ENCODE measurements at regions not wholly inside any gene's neighbourhood (a gene's known extent, or its start where the extent isn't known, plus 50 kb on each side); places are given as distances from the start of the nearest gene placed in this dataset.

DNA sequence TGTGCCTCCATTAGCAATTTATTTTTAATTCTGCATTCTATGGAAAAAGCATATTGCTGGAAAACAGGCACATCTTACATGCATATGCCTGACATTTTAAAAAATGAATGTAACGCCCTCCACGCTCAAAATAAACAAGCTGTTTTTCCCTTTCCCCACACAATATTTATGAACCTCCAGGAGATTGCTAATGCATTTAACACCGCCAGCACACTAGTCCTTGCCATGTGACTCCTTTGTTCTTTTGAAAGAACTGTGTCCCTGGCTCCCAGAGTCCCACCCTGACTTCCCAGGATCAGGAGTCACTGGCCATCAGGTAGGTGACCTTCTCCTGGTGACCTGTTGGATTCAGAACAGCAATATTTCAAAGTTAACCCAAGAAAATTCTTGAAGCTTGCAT lies 571.2 kb upstream of the CFAP20DC start:
- DNase-seq = no peak
- Mint-ChIP-seq H3K9me3 (no peaks in the 10 kb centered on the region), H3K4me1 (ENCODE audit: low read depth in 2 of 2) (no peaks in the 10 kb centered on the region), H3K36me3 (ENCODE audit: insufficient read depth) (no peaks in the 10 kb centered on the region), H3K4me3 (no peak overlapping the region), H3K27me3 (peaks cover 0 to 15% of the 10 kb centered on the region in 2 donors), H3K27ac (no peak overlapping the region)
- no peak for ATAC-seq (replicated peaks)

DNA sequence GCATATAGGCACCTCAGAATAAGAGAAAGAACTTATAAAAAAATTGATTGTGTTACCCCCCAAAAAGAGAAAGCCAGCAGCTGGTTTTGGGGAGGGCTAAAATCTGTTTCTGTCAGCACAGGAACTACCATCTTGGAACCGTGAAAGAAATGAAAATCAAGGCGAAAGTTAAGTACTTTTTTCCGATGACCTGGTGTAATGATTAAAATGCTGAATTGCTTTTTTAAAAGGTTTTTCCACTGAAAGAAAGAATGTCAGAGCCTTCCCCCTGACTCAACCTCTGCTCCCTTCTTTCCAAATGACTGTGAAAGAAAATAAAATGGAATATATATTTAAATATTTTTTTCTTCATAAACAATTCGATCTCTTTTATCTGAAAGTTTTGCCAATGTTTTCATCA lies 570.5 kb upstream of the CFAP20DC start:
- peaks cover 0 to 21% of the 10 kb centered on the region in 2 donors for H3K27me3 Mint-ChIP-seq
- ATAC-seq (replicated peaks) (no peak), DNase-seq (no peak)
- H3K4me1 Mint-ChIP-seq (ENCODE audit: low read depth in 2 of 2) = no peaks in the 10 kb centered on the region
- no peaks in the 10 kb centered on the region for H3K36me3 Mint-ChIP-seq (ENCODE audit: insufficient read depth)
- no peaks in the 10 kb centered on the region for H3K9me3 Mint-ChIP-seq
- H3K27ac Mint-ChIP-seq = no peak overlapping the region
- H3K4me3 Mint-ChIP-seq = no peak overlapping the region

DNA sequence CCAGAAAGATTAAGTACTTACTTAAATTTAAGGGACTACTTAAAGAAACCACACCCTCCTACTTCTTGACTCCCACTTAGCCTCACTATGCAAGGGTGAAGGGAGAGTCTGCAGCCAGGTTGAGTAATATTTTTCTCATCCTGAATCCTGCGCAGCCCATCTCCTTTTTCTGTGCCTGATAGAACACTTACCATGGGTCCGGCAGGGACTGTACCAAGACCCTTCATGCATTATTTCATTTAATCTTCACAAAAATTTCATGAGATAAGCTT lies 562.6 kb upstream of the CFAP20DC start:
- Mint-ChIP-seq H3K9me3 (no peaks in the 10 kb centered on the region), H3K36me3 (ENCODE audit: insufficient read depth) (no peaks in the 10 kb centered on the region), H3K27ac (no peak overlapping the region), H3K4me1 (ENCODE audit: low read depth in 2 of 2) (no peaks in the 10 kb centered on the region), H3K27me3 (peaks cover 0 to 14% of the 10 kb centered on the region in 2 donors), H3K4me3 (no peak overlapping the region)
- no peak for DNase-seq
- ATAC-seq (replicated peaks) = no peak

DNA sequence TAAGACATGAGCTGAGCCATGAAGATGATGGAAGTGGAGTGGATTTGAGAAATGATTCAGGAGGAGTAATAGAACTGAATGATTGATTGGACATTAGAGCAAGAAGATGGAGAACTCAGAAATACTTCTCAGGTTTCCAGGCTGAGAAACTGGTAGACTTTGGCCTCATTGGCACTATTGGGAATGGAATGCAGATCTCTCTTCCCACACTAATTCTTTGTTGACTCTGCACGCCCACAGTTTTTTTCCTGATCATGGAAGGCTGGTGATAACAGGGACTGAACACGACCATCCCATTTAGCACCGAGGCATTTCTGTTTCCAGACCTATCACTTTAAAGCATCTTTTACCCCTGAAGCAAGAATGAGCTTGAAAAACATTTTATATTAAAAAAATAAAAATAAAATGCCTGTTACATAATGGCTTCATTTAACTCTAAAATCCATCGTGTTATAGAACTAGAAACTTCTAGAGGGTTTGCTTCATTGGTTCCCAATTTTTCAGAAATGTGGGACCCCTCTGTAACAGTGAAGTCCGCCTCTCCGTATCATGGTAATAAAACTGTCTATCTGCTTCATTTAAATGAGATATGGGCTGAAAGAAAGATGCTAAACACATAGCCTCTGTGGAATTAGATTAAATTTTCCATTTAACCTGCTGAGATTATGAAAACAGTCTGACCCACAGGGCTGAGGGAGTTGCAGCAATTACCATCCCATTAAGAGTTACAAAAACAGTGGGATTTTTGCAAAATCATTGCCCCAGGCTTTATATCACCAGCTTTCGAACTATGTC lies 562.0 kb upstream of the CFAP20DC start:
- Mint-ChIP-seq H3K27me3 (peaks cover 0 to 14% of the 10 kb centered on the region in 2 donors), H3K4me1 (ENCODE audit: low read depth in 2 of 2) (no peaks in the 10 kb centered on the region), H3K4me3 (no peak overlapping the region), H3K27ac (no peak overlapping the region), H3K36me3 (ENCODE audit: insufficient read depth) (no peaks in the 10 kb centered on the region), H3K9me3 (no peaks in the 10 kb centered on the region)
- ATAC-seq (replicated peaks) (no peak), DNase-seq (no peak)

DNA sequence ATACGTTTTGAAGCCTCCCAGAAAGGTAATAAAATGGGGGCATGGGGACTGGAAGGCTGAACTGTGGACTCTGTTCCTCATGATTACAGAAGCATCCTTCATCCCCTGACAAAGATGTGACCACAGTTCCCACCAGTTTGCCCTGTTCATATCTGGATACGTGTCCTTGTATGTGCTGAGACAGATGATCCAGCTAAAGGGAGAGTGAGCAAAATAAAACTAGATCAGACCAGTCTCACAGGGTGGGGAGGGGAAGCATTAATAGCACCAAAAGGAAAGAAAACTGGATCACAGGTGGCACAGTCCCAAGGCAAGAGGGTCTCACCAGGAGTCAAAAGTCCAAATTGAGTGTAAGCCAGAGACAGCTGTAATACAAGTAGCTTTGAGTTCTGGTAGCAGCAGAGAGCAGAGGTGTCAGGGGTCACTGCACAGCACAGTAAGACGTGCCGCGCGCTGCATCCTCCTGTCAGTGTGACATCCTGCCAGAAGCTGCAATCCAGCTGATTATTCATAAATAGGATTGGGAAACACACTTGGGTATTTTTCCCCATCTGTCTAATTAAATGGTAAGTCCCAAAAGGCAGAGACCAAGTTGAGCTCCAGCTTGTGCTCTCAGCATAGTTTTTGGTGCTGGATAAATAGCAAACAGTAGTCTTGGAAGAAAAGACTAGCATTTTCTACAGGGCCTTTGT lies 560.0 kb upstream of the CFAP20DC start:
- no peak for ATAC-seq (replicated peaks)
- Mint-ChIP-seq H3K9me3 (no peaks in the 10 kb centered on the region), H3K4me3 (no peak overlapping the region), H3K27me3 (no peaks in the 10 kb centered on the region), H3K27ac (no peak overlapping the region), H3K36me3 (ENCODE audit: insufficient read depth) (no peaks in the 10 kb centered on the region), H3K4me1 (ENCODE audit: low read depth in 2 of 2) (no peaks in the 10 kb centered on the region)
- DNase-seq = no peak

DNA sequence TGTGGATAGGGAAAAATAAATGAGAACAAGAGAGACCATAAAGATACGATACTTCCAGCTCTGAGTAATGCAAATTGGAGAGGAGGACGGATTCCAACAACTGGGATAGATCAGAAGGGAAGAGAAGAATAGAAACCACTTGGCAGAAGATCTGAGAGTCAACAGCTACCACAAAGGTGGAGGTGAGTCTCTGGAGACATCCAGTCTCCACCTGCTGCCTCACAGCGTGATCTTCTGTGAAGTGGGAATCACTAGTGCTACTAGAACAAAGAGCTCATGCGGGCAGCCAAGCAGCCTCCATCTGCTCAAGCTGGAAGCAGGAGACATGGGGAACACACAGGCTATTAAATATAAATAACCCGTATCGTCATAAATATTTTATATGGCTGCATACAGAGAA lies 558.5 kb upstream of the CFAP20DC start:
- H3K27ac Mint-ChIP-seq = no peak overlapping the region
- H3K27me3 Mint-ChIP-seq = no peaks in the 10 kb centered on the region
- H3K4me1 Mint-ChIP-seq (ENCODE audit: low read depth in 2 of 2) = no peaks in the 10 kb centered on the region
- H3K4me3 Mint-ChIP-seq = no peak overlapping the region
- no peak for DNase-seq
- no peaks in the 10 kb centered on the region for H3K9me3 Mint-ChIP-seq
- ATAC-seq (replicated peaks) = no peak
- H3K36me3 Mint-ChIP-seq (ENCODE audit: insufficient read depth) = no peaks in the 10 kb centered on the region

DNA sequence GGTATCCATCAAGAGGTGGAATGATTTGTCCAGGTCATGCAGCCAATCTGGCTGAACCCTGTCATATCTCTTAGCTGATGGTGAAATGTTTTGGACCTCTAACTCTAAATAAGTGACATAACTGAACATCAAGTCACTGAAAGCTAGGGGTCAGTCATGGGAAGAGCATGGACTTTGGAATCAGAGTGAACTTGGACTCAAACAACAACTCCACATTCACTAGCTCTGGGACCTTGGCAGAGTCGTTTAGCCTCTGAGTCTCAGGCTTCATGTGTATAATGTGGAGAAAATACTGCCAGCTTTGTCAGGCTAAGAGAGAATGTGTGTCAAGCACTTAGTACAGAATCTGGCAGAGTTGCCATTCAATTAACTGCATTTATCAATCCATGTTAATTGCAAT lies 557.8 kb upstream of the CFAP20DC start:
- Mint-ChIP-seq H3K9me3 (no peaks in the 10 kb centered on the region), H3K27me3 (no peaks in the 10 kb centered on the region), H3K4me1 (ENCODE audit: low read depth in 2 of 2) (no peaks in the 10 kb centered on the region), H3K27ac (no peak overlapping the region), H3K4me3 (no peak overlapping the region), H3K36me3 (ENCODE audit: insufficient read depth) (no peaks in the 10 kb centered on the region)
- DNase-seq (no peak), ATAC-seq (replicated peaks) (no peak)

DNA sequence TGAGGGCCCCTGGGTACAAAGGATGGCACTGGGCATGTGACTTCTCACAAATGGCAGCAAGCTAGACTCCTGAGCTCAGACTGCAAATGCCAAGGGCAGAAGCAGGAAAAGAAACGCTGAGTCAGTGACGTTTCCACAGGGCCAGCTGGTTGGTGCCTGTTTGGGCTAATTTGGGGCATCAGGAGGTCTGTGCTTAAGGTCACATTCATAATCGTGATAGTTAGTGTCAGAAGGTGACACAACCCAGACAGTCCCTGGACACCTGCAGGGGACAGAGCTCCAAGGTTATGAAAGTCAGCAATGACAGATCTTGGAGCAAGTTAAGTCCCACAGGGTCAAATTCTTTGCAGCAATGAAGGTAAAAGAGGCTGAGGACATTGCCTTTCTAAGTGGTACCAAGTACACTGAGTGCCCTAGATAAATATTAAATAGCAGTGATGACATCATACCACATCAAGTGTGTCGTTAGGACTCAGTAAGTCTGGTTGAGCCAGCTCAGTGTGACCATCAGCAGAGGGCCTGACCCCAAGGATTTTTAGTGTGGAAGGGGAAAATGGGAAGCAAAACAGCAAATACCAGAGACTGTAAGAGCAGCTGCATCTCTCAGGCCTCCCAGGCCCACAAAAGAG lies 556.9 kb upstream of the CFAP20DC start:
- ATAC-seq (replicated peaks) (no peak), DNase-seq (no peak)
- Mint-ChIP-seq H3K27ac (no peak overlapping the region), H3K9me3 (no peaks in the 10 kb centered on the region), H3K36me3 (ENCODE audit: insufficient read depth) (no peaks in the 10 kb centered on the region), H3K27me3 (no peaks in the 10 kb centered on the region), H3K4me1 (ENCODE audit: low read depth in 2 of 2) (no peaks in the 10 kb centered on the region), H3K4me3 (no peak overlapping the region)

DNA sequence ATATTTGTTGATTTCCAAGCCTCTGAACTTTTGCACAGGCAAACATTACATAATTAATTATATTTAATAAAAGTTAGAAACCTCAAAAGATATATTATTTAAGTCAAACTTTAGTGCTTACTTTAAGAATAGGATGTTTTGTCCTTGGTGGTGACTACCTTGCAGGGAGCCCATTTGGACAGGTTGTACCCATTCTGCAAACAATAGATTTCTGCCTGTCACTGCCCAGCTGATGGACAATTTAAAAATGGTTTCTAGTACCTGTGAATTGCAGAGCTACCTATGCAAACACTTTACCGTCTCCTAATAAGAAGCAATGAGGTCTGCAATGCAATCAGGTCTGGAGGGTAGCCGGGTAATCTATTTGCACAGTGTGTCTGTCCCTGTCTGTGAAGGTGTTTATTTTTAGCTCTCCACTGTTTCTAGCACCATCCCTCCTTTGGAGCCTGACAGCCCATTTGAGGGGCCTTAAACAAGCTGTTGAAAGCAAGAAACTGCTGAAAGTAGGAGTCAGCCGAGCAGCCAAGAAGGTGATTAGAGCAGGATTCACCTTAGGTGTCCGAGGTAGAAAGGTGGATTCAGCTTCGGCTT lies 556.2 kb upstream of the CFAP20DC start:
- no peaks in the 10 kb centered on the region for H3K36me3 Mint-ChIP-seq (ENCODE audit: insufficient read depth)
- no peaks in the 10 kb centered on the region for H3K9me3 Mint-ChIP-seq
- no peak overlapping the region for H3K4me3 Mint-ChIP-seq
- no peak overlapping the region for H3K27ac Mint-ChIP-seq
- no peak for DNase-seq
- ATAC-seq (replicated peaks) = no peak
- H3K4me1 Mint-ChIP-seq (ENCODE audit: low read depth in 2 of 2) = no peaks in the 10 kb centered on the region
- H3K27me3 Mint-ChIP-seq = no peaks in the 10 kb centered on the region

DNA sequence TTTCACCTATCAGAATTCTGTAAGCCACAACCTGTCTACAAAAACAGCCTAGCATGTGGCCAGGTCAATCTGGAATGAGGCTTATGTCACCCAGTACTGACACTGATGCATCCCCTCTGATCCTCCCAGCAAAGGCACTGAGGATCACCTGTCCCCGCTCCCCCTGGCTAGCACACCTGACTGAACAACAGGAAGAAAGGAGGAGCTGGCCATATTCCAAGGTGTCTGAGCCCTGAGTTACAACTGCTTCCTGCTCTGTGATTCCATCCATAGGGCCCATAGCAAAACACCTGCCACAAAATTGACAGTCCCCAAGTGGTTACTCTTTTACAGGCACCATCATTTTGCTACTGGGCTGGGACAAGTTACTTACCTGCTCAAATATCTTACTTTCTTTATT lies 555.5 kb upstream of the CFAP20DC start:
- no peaks in the 10 kb centered on the region for H3K27me3 Mint-ChIP-seq
- no peak overlapping the region for H3K4me3 Mint-ChIP-seq
- no peaks in the 10 kb centered on the region for H3K36me3 Mint-ChIP-seq (ENCODE audit: insufficient read depth)
- H3K9me3 Mint-ChIP-seq = no peaks in the 10 kb centered on the region
- H3K4me1 Mint-ChIP-seq (ENCODE audit: low read depth in 2 of 2) = no peaks in the 10 kb centered on the region
- ATAC-seq (replicated peaks) (no peak), DNase-seq (no peak)
- H3K27ac Mint-ChIP-seq = no peak overlapping the region

DNA sequence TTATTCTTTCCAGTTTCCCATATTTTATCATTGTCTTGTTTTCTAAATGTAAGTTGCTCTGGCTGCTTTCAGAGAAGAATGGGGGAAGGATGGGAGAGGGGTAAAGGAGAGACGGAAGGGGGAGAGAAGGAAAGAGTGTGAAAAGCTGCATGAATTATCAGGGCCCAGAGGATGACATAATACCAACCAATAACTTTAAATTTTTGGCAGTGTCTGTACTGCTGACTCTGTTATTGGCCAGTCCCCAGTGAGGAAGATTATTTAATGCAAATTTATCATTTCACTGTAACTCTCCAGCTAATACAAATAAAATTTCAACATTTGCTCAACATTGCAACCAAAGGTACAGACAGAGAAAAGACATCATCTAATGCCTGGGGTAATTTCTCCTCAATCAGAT lies 551.7 kb upstream of the CFAP20DC start:
- no peak for ATAC-seq (replicated peaks)
- Mint-ChIP-seq H3K27ac (peak overlapping the region in 1 of 2 donors; percentile 16), H3K4me1 (ENCODE audit: low read depth in 2 of 2) (no peaks in the 10 kb centered on the region), H3K9me3 (no peaks in the 10 kb centered on the region), H3K27me3 (no peaks in the 10 kb centered on the region), H3K4me3 (no peak overlapping the region), H3K36me3 (ENCODE audit: insufficient read depth) (no peaks in the 10 kb centered on the region)
- DNase-seq = no peak

DNA sequence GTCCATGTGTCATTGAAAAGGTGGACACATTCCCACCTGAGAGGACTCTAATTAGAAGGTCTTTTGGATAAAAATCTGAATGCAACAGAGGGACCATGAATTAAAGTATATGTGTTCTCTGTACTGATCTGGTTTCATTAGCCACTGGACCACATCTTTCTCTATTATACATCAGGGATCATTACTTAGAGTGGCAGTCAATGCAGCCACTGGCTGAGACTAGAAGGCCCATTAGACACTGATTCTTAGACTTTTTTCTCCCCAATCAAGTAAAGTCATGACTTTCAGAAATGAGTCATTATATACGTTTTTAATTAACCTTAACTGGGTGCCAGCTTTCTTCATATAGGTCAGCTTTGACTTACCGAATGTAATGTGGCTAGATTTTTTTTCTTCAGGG lies 550.8 kb upstream of the CFAP20DC start:
- Mint-ChIP-seq H3K27me3 (peaks cover 0 to 2% of the 10 kb centered on the region in 2 donors), H3K27ac (no peak overlapping the region), H3K9me3 (peaks cover 0 to 2% of the 10 kb centered on the region in 2 donors), H3K4me1 (ENCODE audit: low read depth in 2 of 2) (no peaks in the 10 kb centered on the region), H3K36me3 (ENCODE audit: insufficient read depth) (no peaks in the 10 kb centered on the region), H3K4me3 (no peak overlapping the region)
- ATAC-seq (replicated peaks) = no peak
- no peak for DNase-seq

DNA sequence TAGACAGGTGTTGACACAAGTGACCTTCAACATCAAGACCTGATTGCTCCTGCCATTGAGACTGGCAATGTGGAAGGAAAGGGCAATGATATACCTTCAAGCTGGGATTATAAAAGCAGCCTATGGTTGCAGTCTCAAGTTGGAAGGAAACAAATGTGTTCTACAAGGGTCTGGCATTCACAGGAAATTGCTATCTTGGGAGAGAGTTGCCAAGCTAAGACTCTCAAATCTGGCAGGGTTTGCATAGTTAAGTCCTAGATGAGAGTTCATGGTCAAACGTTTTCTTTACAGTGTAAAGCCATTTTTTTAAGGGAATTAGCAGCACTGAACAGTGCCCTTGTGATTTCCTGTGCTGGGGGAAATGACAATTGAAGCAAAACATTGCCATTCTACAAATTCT lies 546.9 kb upstream of the CFAP20DC start:
- DNase-seq (no peak), ATAC-seq (replicated peaks) (no peak)
- Mint-ChIP-seq H3K27me3 (peaks cover 0 to 30% of the 10 kb centered on the region in 2 donors), H3K36me3 (ENCODE audit: insufficient read depth) (no peaks in the 10 kb centered on the region), H3K4me3 (no peak overlapping the region), H3K9me3 (peaks cover 0 to 2% of the 10 kb centered on the region in 2 donors), H3K4me1 (ENCODE audit: low read depth in 2 of 2) (no peaks in the 10 kb centered on the region), H3K27ac (no peak overlapping the region)

DNA sequence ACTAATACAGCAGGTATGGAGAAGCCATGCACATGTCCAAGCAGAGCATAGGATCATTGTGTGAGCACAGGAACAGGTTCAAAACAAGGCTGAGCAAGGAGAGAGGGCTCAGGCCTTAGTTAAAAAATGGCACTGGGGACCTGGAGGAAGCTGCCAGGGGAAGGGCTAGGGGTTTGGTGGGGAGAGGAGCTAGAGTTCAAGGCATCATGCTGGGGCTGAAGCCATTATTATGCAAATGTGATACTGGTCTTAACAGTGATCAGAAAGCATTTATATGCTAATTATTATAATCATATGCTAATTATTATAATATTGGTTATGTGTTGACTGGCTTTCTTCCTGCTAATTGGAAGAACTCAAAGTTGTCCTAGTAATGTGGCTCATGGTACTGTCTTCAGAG lies 546.0 kb upstream of the CFAP20DC start:
- H3K9me3 Mint-ChIP-seq = peaks cover 0 to 2% of the 10 kb centered on the region in 2 donors
- no peaks in the 10 kb centered on the region for H3K4me1 Mint-ChIP-seq (ENCODE audit: low read depth in 2 of 2)
- ATAC-seq (replicated peaks) = no peak
- no peak overlapping the region for H3K4me3 Mint-ChIP-seq
- DNase-seq = no peak
- no peaks in the 10 kb centered on the region for H3K36me3 Mint-ChIP-seq (ENCODE audit: insufficient read depth)
- H3K27me3 Mint-ChIP-seq = peaks cover 0 to 30% of the 10 kb centered on the region in 2 donors
- no peak overlapping the region for H3K27ac Mint-ChIP-seq

Measured in effector memory CD8-positive, alpha-beta T cell (primary cell).